ENCODE measurements at regions not wholly inside any gene's neighbourhood (a gene's known extent, or its start where the extent isn't known, plus 50 kb on each side); places are given as distances from the start of the nearest gene placed in this dataset.

DNA sequence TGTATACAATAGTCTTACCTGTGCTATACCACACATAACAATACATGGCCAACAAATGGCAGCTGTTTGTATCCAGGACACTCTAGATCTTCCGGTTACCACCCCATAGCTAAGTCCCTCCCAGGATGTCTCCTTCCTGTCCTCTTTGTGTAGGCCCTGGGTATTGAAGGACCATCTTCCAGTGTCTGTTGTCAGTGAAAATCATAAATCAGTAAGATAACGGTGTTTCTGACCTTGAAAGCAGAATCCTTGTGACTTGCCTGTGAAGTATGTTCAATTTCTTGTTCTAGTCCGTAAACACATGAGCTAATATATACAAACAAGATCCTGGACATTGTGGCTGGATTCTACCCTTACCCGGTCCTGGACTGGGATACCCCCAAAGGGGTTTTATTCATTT, 462.8 kb downstream of the NTRK3 start:
- ChIA-PET POLR2A (ENCODE audit: unreplicated experiment) (no interaction called here), CTCF (no interaction called here)
- H3K9ac ChIP-seq (ENCODE audit: low read depth, low read length) = no peak overlapping the region
- H3K9me1 ChIP-seq (ENCODE audit: insufficient read depth, low read length) = peaks cover 3% of the 10 kb centered on the region; the same call in 1 of the 2 replicates
- no peak overlapping the region for H2AK5ac ChIP-seq (ENCODE audit: low read depth, low read length)
- H3K23ac ChIP-seq (ENCODE audit: low read depth, low read length) = no peak overlapping the region
- no peak overlapping the region for H3K14ac ChIP-seq (replicated peaks; ENCODE audit: low read depth, low read length)
- H2BK5ac ChIP-seq (ENCODE audit: low read depth, low read length, poor library complexity, severe bottlenecking) = no peak overlapping the region
- BruUV-seq (replicated peaks) = no TSS peak
- intact Hi-C loops (cut with micrococcal nuclease) = no loop called here
- no peak overlapping the region for H3K18ac ChIP-seq (ENCODE audit: low read depth, low read length)
- no peaks in the 10 kb centered on the region for H3K9me3 ChIP-seq (ENCODE audit: control insufficient read depth, insufficient read depth, low read length)
- no peak overlapping the region for H3K27ac ChIP-seq (ENCODE audit: insufficient read depth, low read length)
- no peak overlapping the region for H2AFZ ChIP-seq (replicated peaks; ENCODE audit: low read length, poor library complexity)
- no peak overlapping the region for H4K91ac ChIP-seq (ENCODE audit: insufficient read depth, low read depth, low read length)
- H3K4me2 ChIP-seq (ENCODE audit: low read depth, low read length) = no peak overlapping the region
- H2BK120ac ChIP-seq (ENCODE audit: low read depth, low read length) = peak overlapping the region; percentile 24; the same call in 1 of the 2 replicates
- ATAC-seq (ENCODE audit: low read depth) (peak; percentile 43), DNase-seq (peak; percentile 37)
- no peak overlapping the region for H4K5ac ChIP-seq (ENCODE audit: low read depth, low read length)
- H4K20me1 ChIP-seq (ENCODE audit: insufficient read depth, low read length) = no peaks in the 10 kb centered on the region
- H3K4me3 ChIP-seq (ENCODE audit: insufficient read depth, low read depth, low read length) = no peak overlapping the region
- no peaks in the 10 kb centered on the region for H3K27me3 ChIP-seq (ENCODE audit: control insufficient read depth, insufficient read depth, low read length)
- dilution Hi-C loops (cut with HindIII; ENCODE audit: low sequenced_read_pairs, unreplicated experiment) = no loop called here
- peaks cover 7% of the 10 kb centered on the region for H3K4me1 ChIP-seq (ENCODE audit: control insufficient read depth, insufficient read depth, low read length)
- in situ Hi-C loops (cut with MboI; ENCODE audit: low sequenced_read_pairs) = no loop called here
- no peak overlapping the region for H2AK9ac ChIP-seq (replicated peaks; ENCODE audit: low read depth, low read length, poor library complexity)
- H2BK20ac ChIP-seq (ENCODE audit: low read depth, low read length) = 0 out of 2 replicates have a peak overlapping the region, but pooled peaks have one; percentile 29
- H4K8ac ChIP-seq (ENCODE audit: low read depth in 2 of 2, low read length in 2 of 2) = no peak overlapping the region
- no peak overlapping the region for H3K4ac ChIP-seq (ENCODE audit: low read depth, low read length)
- WGBS, 2 experiments (ENCODE audit: extremely low coverage in 2 of 2, insufficient read length in 1 of 2) = no CpG with 5 or more reads among the region's 4 CpGs
- H3K36me3 ChIP-seq (ENCODE audit: control insufficient read depth, insufficient read depth, low read length) = no peaks in the 10 kb centered on the region
- H3K79me1 ChIP-seq (ENCODE audit: low read depth in 1 of 2, low read length in 2 of 2) = no peaks in the 10 kb centered on the region
- TF ChIP-seq RCOR1 (IDR thresholded peaks at IDR 0.05; ENCODE audit: insufficient replicate concordance, low read length) = no peak
- TF ChIP-seq, protein P1, sequence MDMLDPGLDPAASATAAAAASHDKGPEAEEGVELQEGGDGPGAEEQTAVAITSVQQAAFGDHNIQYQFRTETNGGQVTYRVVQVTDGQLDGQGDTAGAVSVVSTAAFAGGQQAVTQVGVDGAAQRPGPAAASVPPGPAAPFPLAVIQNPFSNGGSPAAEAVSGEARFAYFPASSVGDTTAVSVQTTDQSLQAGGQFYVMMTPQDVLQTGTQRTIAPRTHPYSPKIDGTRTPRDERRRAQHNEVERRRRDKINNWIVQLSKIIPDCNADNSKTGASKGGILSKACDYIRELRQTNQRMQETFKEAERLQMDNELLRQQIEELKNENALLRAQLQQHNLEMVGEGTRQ (IDR thresholded peaks at IDR 0.05; ENCODE audit: low read depth, low read length) = no peak
- no peak for TF ChIP-seq RFX5 (IDR thresholded peaks at IDR 0.05; ENCODE audit: low read depth, low read length)
- no peak for TF ChIP-seq MAFK (IDR thresholded peaks at IDR 0.05; ENCODE audit: low read depth, low read length)
- no peak for TF ChIP-seq MAZ (IDR thresholded peaks at IDR 0.05; ENCODE audit: borderline replicate concordance, low read depth, low read length)
- no peak for TF ChIP-seq POLR2A (IDR thresholded peaks at IDR 0.05; ENCODE audit: low read depth, low read length)
- TF ChIP-seq SMC3 (IDR thresholded peaks at IDR 0.05; ENCODE audit: low read depth, low read length) = no peak
- TF ChIP-seq CEBPB (IDR thresholded peaks at IDR 0.05; ENCODE audit: low read depth, low read length) = no peak
- TF ChIP-seq CHD1 (IDR thresholded peaks at IDR 0.05; ENCODE audit: low read depth, low read length) = no peak
- TF ChIP-seq, protein P2, sequence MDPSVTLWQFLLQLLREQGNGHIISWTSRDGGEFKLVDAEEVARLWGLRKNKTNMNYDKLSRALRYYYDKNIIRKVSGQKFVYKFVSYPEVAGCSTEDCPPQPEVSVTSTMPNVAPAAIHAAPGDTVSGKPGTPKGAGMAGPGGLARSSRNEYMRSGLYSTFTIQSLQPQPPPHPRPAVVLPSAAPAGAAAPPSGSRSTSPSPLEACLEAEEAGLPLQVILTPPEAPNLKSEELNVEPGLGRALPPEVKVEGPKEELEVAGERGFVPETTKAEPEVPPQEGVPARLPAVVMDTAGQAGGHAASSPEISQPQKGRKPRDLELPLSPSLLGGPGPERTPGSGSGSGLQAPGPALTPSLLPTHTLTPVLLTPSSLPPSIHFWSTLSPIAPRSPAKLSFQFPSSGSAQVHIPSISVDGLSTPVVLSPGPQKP (IDR thresholded peaks at IDR 0.05; ENCODE audit: borderline replicate concordance, low read depth, low read length) = no peak
- TF ChIP-seq NFE2L2 (IDR thresholded peaks at IDR 0.05; ENCODE audit: low read depth, low read length) = no peak
- no peak for TF ChIP-seq FOS (IDR thresholded peaks at IDR 0.05; ENCODE audit: low read depth, low read length)
- no peak for TF ChIP-seq MXI1 (IDR thresholded peaks at IDR 0.05; ENCODE audit: borderline replicate concordance, low read depth, low read length)
- no peak for TF ChIP-seq BHLHE40 (IDR thresholded peaks at IDR 0.05; ENCODE audit: low read depth, low read length)
- TF ChIP-seq, protein P3, sequence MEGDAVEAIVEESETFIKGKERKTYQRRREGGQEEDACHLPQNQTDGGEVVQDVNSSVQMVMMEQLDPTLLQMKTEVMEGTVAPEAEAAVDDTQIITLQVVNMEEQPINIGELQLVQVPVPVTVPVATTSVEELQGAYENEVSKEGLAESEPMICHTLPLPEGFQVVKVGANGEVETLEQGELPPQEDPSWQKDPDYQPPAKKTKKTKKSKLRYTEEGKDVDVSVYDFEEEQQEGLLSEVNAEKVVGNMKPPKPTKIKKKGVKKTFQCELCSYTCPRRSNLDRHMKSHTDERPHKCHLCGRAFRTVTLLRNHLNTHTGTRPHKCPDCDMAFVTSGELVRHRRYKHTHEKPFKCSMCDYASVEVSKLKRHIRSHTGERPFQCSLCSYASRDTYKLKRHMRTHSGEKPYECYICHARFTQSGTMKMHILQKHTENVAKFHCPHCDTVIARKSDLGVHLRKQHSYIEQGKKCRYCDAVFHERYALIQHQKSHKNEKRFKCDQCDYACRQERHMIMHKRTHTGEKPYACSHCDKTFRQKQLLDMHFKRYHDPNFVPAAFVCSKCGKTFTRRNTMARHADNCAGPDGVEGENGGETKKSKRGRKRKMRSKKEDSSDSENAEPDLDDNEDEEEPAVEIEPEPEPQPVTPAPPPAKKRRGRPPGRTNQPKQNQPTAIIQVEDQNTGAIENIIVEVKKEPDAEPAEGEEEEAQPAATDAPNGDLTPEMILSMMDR (conservative IDR thresholded peaks at IDR 0.05; ENCODE audit: low read depth, low read length) = no peak
- TF ChIP-seq RAD21 (IDR thresholded peaks at IDR 0.05; ENCODE audit: low read length) = no peak
- H2BK15ac ChIP-seq (ENCODE audit: low read depth, low read length) = no peak overlapping the region
- no peak overlapping the region for H3K56ac ChIP-seq (ENCODE audit: extremely low read depth, insufficient read depth, low read length)
